Mesendoderm (in vitro differentiated cells): ENCODE measurements at regions not wholly inside any gene's neighbourhood (a gene's known extent, or its start where the extent isn't known, plus 50 kb on each side); places are given as distances from the start of the nearest gene placed in this dataset.

Experiments
- DNase-seq: peaks from one replicate; pipeline ENCODE4 v3.0.0; 2013
- H2AK5ac ChIP-seq: 2 replicates; pipeline ENCODE4 v1.6.1; 2013; ENCODE audit warnings: low read length, inconsistent platforms
- H2BK120ac ChIP-seq: 2 replicates; pipeline ENCODE4 v1.6.1; 2013; ENCODE audit warnings: low read depth, mild to moderate bottlenecking, low read length, moderate library complexity, mixed read lengths
- H2BK15ac ChIP-seq: replicated peaks from 2 replicates; pipeline ENCODE4 v1.6.1; 2013; ENCODE audit warnings: low read depth, mild to moderate bottlenecking, moderate library complexity
- H2BK5ac ChIP-seq: 2 replicates; pipeline ENCODE4 v1.6.1; 2013; ENCODE audit warnings: low read length, inconsistent platforms
- H3K18ac ChIP-seq: 2 replicates; pipeline ENCODE4 v1.6.1; 2013; ENCODE audit warnings: mild to moderate bottlenecking, low read length, mixed read lengths
- H3K23ac ChIP-seq: one replicate; pipeline ENCODE4 v1.6.1; 2013; ENCODE audit warnings: low read length
- H3K27ac ChIP-seq: 2 replicates; pipeline ENCODE4 v1.5.1; 2013; ENCODE audit warnings: low read depth, mild to moderate bottlenecking, inconsistent platforms, low read length, moderate library complexity
- H3K27me3 ChIP-seq: 2 replicates; pipeline ENCODE4 v1.6.1; 2013; ENCODE audit warnings: low read length, control low read depth, mild to moderate bottlenecking, inconsistent platforms; ENCODE audit not compliant: insufficient read depth, poor library complexity
- H3K36me3 ChIP-seq: 2 replicates; pipeline ENCODE4 v1.6.1; 2013; ENCODE audit warnings: low read length, inconsistent platforms; ENCODE audit not compliant: control insufficient read depth, insufficient read depth
- H3K4ac ChIP-seq: one replicate; pipeline ENCODE4 v1.6.1; 2013; ENCODE audit warnings: low read depth, mild to moderate bottlenecking, low read length, moderate library complexity
- H3K4me1 ChIP-seq: 2 replicates; pipeline ENCODE4 v1.6.1; 2013; ENCODE audit warnings: low read depth, low read length, inconsistent platforms; ENCODE audit not compliant: control insufficient read depth
- H3K4me2 ChIP-seq: 2 replicates; pipeline ENCODE4 v1.6.1; 2013; ENCODE audit warnings: low read length
- H3K4me3 ChIP-seq: 2 replicates; pipeline ENCODE4 v1.5.1; 2013; ENCODE audit warnings: mild to moderate bottlenecking, low read length
- H3K56ac ChIP-seq: one replicate; pipeline ENCODE4 v1.6.1; 2013; ENCODE audit warnings: low read length
- H3K79me1 ChIP-seq: 2 replicates; pipeline ENCODE4 v1.6.1; 2013; ENCODE audit warnings: low read length, inconsistent platforms
- H3K79me2 ChIP-seq: 2 replicates; pipeline ENCODE4 v1.6.1; 2013; ENCODE audit warnings: mild to moderate bottlenecking, low read length; ENCODE audit not compliant: control insufficient read depth, insufficient read depth
- H3K9ac ChIP-seq: 2 replicates; pipeline ENCODE4 v1.6.1; 2013; ENCODE audit warnings: low read length, inconsistent platforms
- H4K5ac ChIP-seq: one replicate; pipeline ENCODE4 v1.6.1; 2013; ENCODE audit warnings: low read length
- H4K8ac ChIP-seq: one replicate; pipeline ENCODE4 v1.6.1; 2013; ENCODE audit warnings: low read depth, mild to moderate bottlenecking, control low read depth, low read length, moderate library complexity
- WGBS: extraction: QIAGEN DNeasy Blood & Tissue Kit; methylation state at CpG from one replicate; pipeline ENCODE4 v1.1.7; 2013; ENCODE audit warnings: low lambda C conversion rate, missing lambda C conversion rate; ENCODE audit not compliant: insufficient coverage; ENCODE audit errors: extremely low coverage; 5-methylcytosine and 5-hydroxymethylcytosine counted together

DNA sequence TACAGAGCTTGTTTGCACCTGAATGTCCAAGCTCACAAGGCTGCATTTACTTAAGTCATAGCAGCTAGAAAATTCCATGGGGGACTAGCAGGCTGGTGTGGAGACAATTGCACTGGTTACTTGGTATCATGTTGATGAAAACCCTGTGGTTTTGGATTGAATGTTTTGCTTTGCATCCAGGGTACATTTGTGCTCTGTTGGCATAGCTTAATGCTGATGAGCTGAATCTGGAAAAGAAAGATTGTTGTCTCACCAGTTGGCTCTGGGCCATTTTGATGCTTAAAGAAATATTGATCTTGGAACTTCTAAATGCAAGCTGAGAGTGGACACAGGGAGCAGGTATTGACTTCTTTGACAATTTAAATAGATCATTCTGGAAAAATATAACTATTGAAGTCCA is 122.5 kb upstream of the MBL2 start:
- Histone ChIP-seq H3K56ac (no peak overlapping the region), H2BK15ac (no peak overlapping the region), H3K4me2 (no peak overlapping the region), H3K4me3 (no peak overlapping the region), H3K18ac (no peak overlapping the region), H3K79me2 (no peaks in the 10 kb centered on the region), H3K27me3 (no peaks in the 10 kb centered on the region), H2AK5ac (no peak overlapping the region), H4K8ac (no peak overlapping the region), H3K23ac (no peak overlapping the region), H3K4ac (no peak overlapping the region), H2BK120ac (no peak overlapping the region), H2BK5ac (no peak overlapping the region), H3K27ac (no peak overlapping the region), H3K36me3 (no peaks in the 10 kb centered on the region), H3K4me1 (no peaks in the 10 kb centered on the region), H4K5ac (no peak overlapping the region), H3K9ac (no peak overlapping the region), H3K79me1 (no peaks in the 10 kb centered on the region)
- no peak for DNase-seq

DNA sequence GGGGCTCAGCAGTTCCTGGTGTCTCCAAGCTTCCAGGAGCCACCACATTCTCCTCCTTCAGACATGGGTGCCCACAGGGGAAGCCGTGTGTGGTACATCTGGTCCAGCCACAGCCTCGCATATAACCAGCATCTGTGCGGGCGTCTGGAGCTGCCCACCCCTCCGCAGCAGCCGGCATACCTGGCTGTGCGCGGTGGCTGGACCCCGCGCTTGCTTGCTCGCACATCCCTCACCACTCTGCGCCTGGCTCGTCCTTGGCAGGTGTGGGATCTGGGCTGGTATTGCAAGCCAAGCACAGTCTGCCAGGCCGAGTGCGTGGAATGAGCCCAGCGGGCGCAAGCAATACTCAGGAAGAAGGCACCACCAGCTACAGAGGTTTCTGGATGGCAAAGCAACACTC is 117.7 kb upstream of the MBL2 start:
- WGBS, result no CpG with 5 or more reads among the region's 17 CpGs
- H3K9ac ChIP-seq, result no peak overlapping the region

GRCh38 chr10:52889611-52890010 is 117.0 kb upstream of the MBL2 start:
- Histone ChIP-seq H3K27ac (no peak overlapping the region), H3K4me1 (no peaks in the 10 kb centered on the region), H3K36me3 (no peaks in the 10 kb centered on the region), H3K79me1 (no peaks in the 10 kb centered on the region), H3K9ac (no peak overlapping the region), H4K5ac (no peak overlapping the region), H2BK15ac (no peak overlapping the region), H4K8ac (no peak overlapping the region), H2BK5ac (no peak overlapping the region), H3K56ac (no peak overlapping the region), H3K18ac (no peak overlapping the region), H3K79me2 (no peaks in the 10 kb centered on the region), H3K23ac (no peak overlapping the region), H3K4me3 (no peak overlapping the region), H3K4ac (no peak overlapping the region), H2BK120ac (no peak overlapping the region), H3K4me2 (no peak overlapping the region), H3K27me3 (no peaks in the 10 kb centered on the region), H2AK5ac (no peak overlapping the region)
- no CpG with 5 or more reads among the region's 12 CpGs for WGBS
- DNase-seq, result no peak

More for the DNA sequence above, 117.7 kb upstream of the MBL2 start:
- H3K18ac ChIP-seq, result no peak overlapping the region
- no peaks in the 10 kb centered on the region for H3K27me3 ChIP-seq
- DNase-seq, result no peak
- H3K4me3 ChIP-seq, result no peak overlapping the region
- no peaks in the 10 kb centered on the region for H3K79me1 ChIP-seq
- no peak overlapping the region for H3K56ac ChIP-seq
- no peak overlapping the region for H3K27ac ChIP-seq
- H3K4me1 ChIP-seq, result no peaks in the 10 kb centered on the region
- H3K23ac ChIP-seq, result no peak overlapping the region
- H3K4ac ChIP-seq, result no peak overlapping the region
- H4K8ac ChIP-seq, result no peak overlapping the region
- no peak overlapping the region for H2AK5ac ChIP-seq
- H4K5ac ChIP-seq, result no peak overlapping the region
- H2BK15ac ChIP-seq, result no peak overlapping the region
- no peak overlapping the region for H3K4me2 ChIP-seq
- no peaks in the 10 kb centered on the region for H3K79me2 ChIP-seq
- no peak overlapping the region for H2BK120ac ChIP-seq
- no peaks in the 10 kb centered on the region for H3K36me3 ChIP-seq
- no peak overlapping the region for H2BK5ac ChIP-seq

DNA sequence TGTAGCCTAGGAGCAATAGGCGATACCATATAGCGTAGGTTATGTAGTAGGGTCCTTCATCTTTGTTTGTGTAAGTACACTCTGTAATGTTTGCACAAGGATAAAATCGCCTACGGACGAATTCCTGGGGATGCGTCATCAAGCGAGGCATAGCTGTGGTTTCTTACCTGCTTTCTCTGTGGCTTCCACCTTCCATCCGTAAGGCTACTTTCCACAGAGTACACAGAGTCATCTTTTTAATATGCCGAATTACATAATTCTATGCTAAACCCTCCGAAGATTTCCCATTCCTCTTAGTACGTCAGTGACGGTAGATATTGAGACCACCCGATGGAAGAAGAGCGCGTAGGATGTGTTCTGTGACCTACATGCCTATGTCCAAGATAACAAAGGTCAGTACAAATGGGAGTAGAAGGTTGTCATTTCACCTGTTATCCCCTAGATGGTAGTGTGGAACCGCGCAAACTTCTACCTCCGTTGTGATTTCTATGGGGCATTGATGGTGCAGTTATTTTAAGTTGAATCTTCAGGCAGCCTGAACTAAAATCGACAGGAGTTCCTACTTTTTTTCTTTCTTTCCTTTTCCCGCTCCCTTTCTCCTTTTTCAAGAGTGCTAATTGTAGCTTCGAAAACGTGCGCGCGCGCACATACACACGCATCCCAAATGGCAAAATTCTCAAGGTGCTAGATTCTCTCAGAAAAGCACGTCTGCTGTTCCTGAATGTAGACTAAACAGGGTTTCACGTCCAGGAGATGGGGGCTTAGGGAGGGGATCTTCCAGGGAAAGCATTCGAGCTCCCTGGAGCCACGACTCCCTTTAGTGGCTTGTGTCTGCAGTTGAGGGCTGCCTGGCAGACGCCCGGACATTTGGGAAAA is 111.7 kb upstream of the MBL2 start:
- Histone ChIP-seq H3K4me1 (no peaks in the 10 kb centered on the region), H3K9ac (peak overlapping the region; percentile 6), H2BK120ac (peak overlapping the region; percentile 93), H3K18ac (peak overlapping the region; percentile 97), H3K4me2 (peak overlapping the region; percentile 1), H3K27ac (peak overlapping the region; percentile 55), H3K79me1 (no peaks in the 10 kb centered on the region), H3K27me3 (no peaks in the 10 kb centered on the region), H3K4ac (peak overlapping the region; percentile 94), H3K23ac (no peak overlapping the region), H2AK5ac (no peak overlapping the region), H3K4me3 (no peak overlapping the region), H3K79me2 (no peaks in the 10 kb centered on the region), H3K36me3 (no peaks in the 10 kb centered on the region), H2BK15ac (peak overlapping the region; percentile 85), H2BK5ac (no peak overlapping the region), H4K5ac (no peak overlapping the region), H4K8ac (peak overlapping the region; percentile 59), H3K56ac (peak overlapping the region; percentile 57)
- DNase-seq, result peak; percentile 90
- no CpG with 5 or more reads among the region's 33 CpGs for WGBS

DNA sequence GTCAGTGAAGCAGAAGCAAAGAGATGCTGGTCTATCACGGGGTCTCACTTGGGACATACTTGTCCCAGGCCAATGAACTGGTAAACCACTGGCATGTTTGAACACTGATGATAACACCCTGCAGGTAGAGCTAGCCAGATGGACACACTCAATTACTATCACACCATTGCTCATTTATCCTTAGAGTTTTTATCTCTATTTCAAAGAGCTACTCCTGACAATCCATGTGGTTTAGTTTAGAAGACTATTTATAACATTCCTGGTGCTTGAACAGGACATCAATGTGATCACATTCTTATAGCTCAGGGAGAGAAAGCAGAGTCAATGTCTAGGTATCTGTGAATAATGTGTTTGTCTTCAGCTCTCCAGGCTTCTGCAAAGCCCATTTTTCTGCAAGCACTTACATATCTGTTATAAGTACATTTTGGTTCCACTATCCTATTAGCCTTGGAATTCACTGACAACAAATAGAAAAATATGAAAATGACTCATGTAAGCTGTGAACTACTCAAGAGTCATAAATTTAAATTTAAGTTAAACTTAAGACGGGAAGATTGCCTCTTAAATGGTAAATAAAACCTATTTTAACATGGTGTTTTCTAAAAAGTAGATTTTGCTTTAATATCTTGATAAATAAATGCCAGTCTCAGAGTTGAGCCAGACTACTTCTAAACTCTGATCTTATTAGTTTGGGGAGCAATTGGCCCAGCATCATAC is 106.7 kb upstream of the MBL2 start:
- Histone ChIP-seq H3K4me3 (no peak overlapping the region), H3K27ac (no peak overlapping the region)
- WGBS, result no CpG with 5 or more reads among the region's 2 CpGs

More for the DNA sequence above, 106.7 kb upstream of the MBL2 start:
- Histone ChIP-seq H3K79me2 (no peaks in the 10 kb centered on the region), H3K27me3 (no peaks in the 10 kb centered on the region), H3K4me1 (no peaks in the 10 kb centered on the region), H2BK120ac (no peak overlapping the region), H4K8ac (no peak overlapping the region), H3K79me1 (no peaks in the 10 kb centered on the region), H2AK5ac (no peak overlapping the region), H2BK5ac (no peak overlapping the region), H4K5ac (no peak overlapping the region), H3K36me3 (no peaks in the 10 kb centered on the region), H3K9ac (no peak overlapping the region), H3K23ac (no peak overlapping the region), H3K4me2 (no peak overlapping the region), H2BK15ac (no peak overlapping the region), H3K18ac (no peak overlapping the region), H3K56ac (no peak overlapping the region), H3K4ac (no peak overlapping the region)
- DNase-seq, result no peak
